Upper lobe of left lung (tissue), 4 donors: ENCODE measurements at regions not wholly inside any gene's neighbourhood (a gene's known extent, or its start where the extent isn't known, plus 50 kb on each side); places are given as distances from the start of the nearest gene placed in this dataset.

Source experiments
- CTCF ChIP-seq, 6 experiments: fragments of 450-650 bp in 4 of 6; fragments of 200-600 bp in 2 of 6; sonication (generic) in 2 of 6; IDR thresholded peaks; one replicate each; pipeline ENCODE4 v1.5.1; 2016 to 2019; ENCODE audit warnings: antibody characterized with exemption in 6 of 6
- POLR2AphosphoS5 ChIP-seq, 2 donors: sonication (generic); formaldehyde crosslinking; IDR thresholded peaks; one replicate each; pipeline ENCODE4 v1.5.1; 2017; ENCODE audit warnings: antibody characterized with exemption in 2 of 2

DNA sequence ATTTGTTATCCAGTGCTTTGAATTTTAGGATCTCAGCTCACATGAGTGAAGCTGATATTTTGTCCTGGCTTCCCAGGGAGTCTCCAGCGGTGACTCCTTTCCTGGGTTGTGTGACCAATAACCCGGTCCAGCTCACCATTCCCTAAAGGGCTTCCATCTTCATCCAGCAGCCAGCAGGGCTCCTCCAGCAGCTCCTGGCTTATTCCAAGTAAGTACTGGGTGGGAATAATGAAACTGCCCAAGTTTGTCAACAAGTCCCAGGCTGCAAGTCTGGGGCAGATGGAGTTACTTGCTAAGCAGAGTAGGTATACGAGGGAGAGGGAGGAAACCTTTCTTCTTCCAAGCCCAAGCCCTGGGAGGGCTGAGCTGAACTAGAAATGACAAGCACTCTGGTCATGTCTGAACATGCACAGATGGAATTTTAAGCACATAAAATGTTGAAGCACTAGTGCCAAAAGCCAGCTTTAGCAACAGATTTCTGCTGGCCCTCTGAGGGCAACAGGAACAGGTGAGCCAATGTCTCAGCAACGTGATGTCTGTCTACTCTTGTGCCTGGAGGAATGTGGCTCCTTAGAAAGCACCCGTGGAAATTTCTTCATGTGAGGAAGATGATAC lies 153.7 kb upstream of the DAPK1 start:
- TF ChIP-seq CTCF (IDR thresholded peaks at IDR 0.05) (no peak), POLR2AphosphoS5 (IDR thresholded peaks at IDR 0.05) (no peak)
